ENCODE measurements at regions not wholly inside any gene's neighbourhood (a gene's known extent, or its start where the extent isn't known, plus 50 kb on each side); places are given as distances from the start of the nearest gene placed in this dataset.
"Not testable (repeated sequence)": the region's sequence is repeated elsewhere in the genome, so short reads cannot be mapped to it uniquely, and the experiment has no call there.

DNA sequence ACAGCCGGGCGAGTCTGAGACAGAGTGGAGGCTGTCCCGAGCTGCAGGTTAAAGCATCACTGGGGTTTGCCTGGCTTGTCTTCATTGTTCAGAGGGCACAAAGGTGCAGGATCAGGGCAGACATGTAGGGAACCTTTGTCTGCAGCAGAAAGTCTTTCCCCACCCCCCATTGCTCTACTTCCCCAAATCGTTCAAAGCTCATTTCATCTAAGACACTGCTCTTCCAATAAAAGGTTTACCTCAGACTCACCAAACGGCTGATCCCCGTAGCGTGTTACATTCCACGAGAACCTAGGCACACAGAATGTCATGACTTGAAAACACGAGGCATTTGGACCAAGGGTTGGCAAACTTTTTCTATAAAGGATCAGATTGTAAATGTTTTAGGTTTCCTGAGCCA lies 286.3 kb upstream of the FRG1 start:
- TF ChIP-seq, protein P1, sequence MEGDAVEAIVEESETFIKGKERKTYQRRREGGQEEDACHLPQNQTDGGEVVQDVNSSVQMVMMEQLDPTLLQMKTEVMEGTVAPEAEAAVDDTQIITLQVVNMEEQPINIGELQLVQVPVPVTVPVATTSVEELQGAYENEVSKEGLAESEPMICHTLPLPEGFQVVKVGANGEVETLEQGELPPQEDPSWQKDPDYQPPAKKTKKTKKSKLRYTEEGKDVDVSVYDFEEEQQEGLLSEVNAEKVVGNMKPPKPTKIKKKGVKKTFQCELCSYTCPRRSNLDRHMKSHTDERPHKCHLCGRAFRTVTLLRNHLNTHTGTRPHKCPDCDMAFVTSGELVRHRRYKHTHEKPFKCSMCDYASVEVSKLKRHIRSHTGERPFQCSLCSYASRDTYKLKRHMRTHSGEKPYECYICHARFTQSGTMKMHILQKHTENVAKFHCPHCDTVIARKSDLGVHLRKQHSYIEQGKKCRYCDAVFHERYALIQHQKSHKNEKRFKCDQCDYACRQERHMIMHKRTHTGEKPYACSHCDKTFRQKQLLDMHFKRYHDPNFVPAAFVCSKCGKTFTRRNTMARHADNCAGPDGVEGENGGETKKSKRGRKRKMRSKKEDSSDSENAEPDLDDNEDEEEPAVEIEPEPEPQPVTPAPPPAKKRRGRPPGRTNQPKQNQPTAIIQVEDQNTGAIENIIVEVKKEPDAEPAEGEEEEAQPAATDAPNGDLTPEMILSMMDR (IDR thresholded peaks at IDR 0.05; ENCODE audit: low read depth, low read length, poor library complexity, severe bottlenecking), result not testable (repeated sequence)
- TF ChIP-seq EZH2phosphoT487 (IDR thresholded peaks at IDR 0.05; ENCODE audit: borderline replicate concordance, low read length), result not testable (repeated sequence)

All from DOHH2 (cell line).